ENCODE measurements at regions not wholly inside any gene's neighbourhood (a gene's known extent, or its start where the extent isn't known, plus 50 kb on each side); places are given as distances from the start of the nearest gene placed in this dataset.

- TF ChIP-seq POLR2A (IDR thresholded peaks at IDR 0.05; ENCODE audit: low read depth, low read length) (no peak), POLR2AphosphoS5 (IDR thresholded peaks at IDR 0.05; ENCODE audit: low read depth, low read length) (no peak)
Observed at GRCh38 chr20:19855416-19855815, 97.4 kb downstream of the RIN2 start.
